Caco-2 (cell line): ENCODE measurements at regions not wholly inside any gene's neighbourhood (a gene's known extent, or its start where the extent isn't known, plus 50 kb on each side); places are given as distances from the start of the nearest gene placed in this dataset.

Experiments used
- BruUV-seq: library from RNA; stranded (reverse); fragments of 400-500 nt; replicated peaks from 2 replicates; lab custom pipeline; 2021; lab: Mats Ljungman, UMichigan
- CTCF ChIA-PET: fragments of 300-600 bp; sonication (Branson Sonifier 250); formaldehyde crosslinking; loops from one replicate; lab custom pipeline; 2022; ENCODE audit warnings: antibody characterized with exemption; lab: Charles Lee
- POLR2A ChIA-PET: fragments of 300-600 bp; sonication (Branson Sonifier 250); formaldehyde crosslinking; loops from one replicate; lab custom pipeline; 2022; ENCODE audit warnings: antibody characterized with exemption; lab: Charles Lee
- DNase-seq, 2 experiments: peaks; one replicate each; pipeline versions ENCODE4 v3.0.0 to v3.0.0-alpha.2; 2020 to 2022
- H3K27me3 ChIP-seq: replicated peaks from 2 replicates; pipeline ENCODE4 v1.6.0; 2011; ENCODE audit warnings: low read length; ENCODE audit not compliant: control insufficient read depth, insufficient read depth
- H3K36me3 ChIP-seq: 2 replicates; pipeline ENCODE4 v1.5.1; 2011; ENCODE audit warnings: low read length; ENCODE audit not compliant: control insufficient read depth, insufficient read depth
- H3K4me1 ChIP-seq: fragments of 250-450 bp; sonication (Bioruptor Pico); 2 replicates; pipeline ENCODE4 v1.5.1; 2020; ENCODE audit warnings: mild to moderate bottlenecking
- H3K4me3 ChIP-seq: 2 replicates; pipeline ENCODE4 v1.5.1; 2011; ENCODE audit warnings: low read depth, mild to moderate bottlenecking, control low read depth, low read length
- H3K9me3 ChIP-seq: fragments of 250-450 bp; sonication (Bioruptor Pico); 2 replicates; pipeline ENCODE4 v1.5.1; 2020; ENCODE audit warnings: mild to moderate bottlenecking, moderate library complexity
- H3K27ac Mint-ChIP-seq: one replicate; pipeline ENCODE4 v1.8.0; 2022; ENCODE audit warnings: mixed read lengths; ENCODE audit not compliant: unreplicated experiment
- H3K27me3 Mint-ChIP-seq: one replicate; pipeline ENCODE4 v1.8.0; 2022; ENCODE audit warnings: mixed read lengths; ENCODE audit not compliant: insufficient read depth, unreplicated experiment
- H3K36me3 Mint-ChIP-seq: one replicate; pipeline ENCODE4 v1.8.0; 2022; ENCODE audit warnings: mild to moderate bottlenecking, mixed read lengths; ENCODE audit not compliant: insufficient read depth, unreplicated experiment
- H3K4me1 Mint-ChIP-seq: one replicate; pipeline ENCODE4 v1.8.0; 2022; ENCODE audit warnings: low read depth, mixed read lengths; ENCODE audit not compliant: unreplicated experiment
- H3K4me3 Mint-ChIP-seq: one replicate; pipeline ENCODE4 v1.8.0; 2022; ENCODE audit warnings: mild to moderate bottlenecking, moderate library complexity, mixed read lengths; ENCODE audit not compliant: unreplicated experiment
- H3K9me3 Mint-ChIP-seq: one replicate; pipeline ENCODE4 v1.8.0; 2022; ENCODE audit warnings: mixed read lengths; ENCODE audit not compliant: unreplicated experiment
- CTCF ChIP-seq, 2 experiments: fragments of 200-600 bp in 1 of 2; IDR thresholded peaks; 1 replicate in 1 of 2; 2 replicates in 1 of 2; pipeline versions ENCODE4 v1.5.1 to v1.8.0; 2011 to 2022; ENCODE audit warnings: antibody characterized with exemption in 1 of 2, control low read depth in 1 of 2, inconsistent platforms in 1 of 2, low read depth in 1 of 2, low read length in 1 of 2, mild to moderate bottlenecking in 1 of 2, moderate library complexity in 1 of 2; ENCODE audit not compliant: insufficient read depth in 1 of 2, severe bottlenecking in 1 of 2, unreplicated experiment in 1 of 2
- intact Hi-C: fragments of 100-400 bp; cut with micrococcal nuclease; formaldehyde crosslinking; loops from one replicate; pipeline ENCODE4 v1.10.0; 2022; ENCODE audit not compliant: unreplicated experiment

GRCh38 chr18:34311468-34311867, 86.8 kb upstream of the NOL4 start:
- H3K9me3 Mint-ChIP-seq, result no peaks in the 10 kb centered on the region
- H3K36me3 Mint-ChIP-seq, result peaks cover 6% of the 10 kb centered on the region
- intact Hi-C loops, result no loop called here
- no peaks in the 10 kb centered on the region for H3K27me3 ChIP-seq
- H3K4me1 ChIP-seq, result no peaks in the 10 kb centered on the region
- no peak overlapping the region for H3K4me3 ChIP-seq
- no peak for DNase-seq
- H3K27ac Mint-ChIP-seq, result no peak overlapping the region
- ChIA-PET POLR2A (no interaction called here), CTCF (no interaction called here)
- no peaks in the 10 kb centered on the region for H3K4me1 Mint-ChIP-seq
- no peaks in the 10 kb centered on the region for H3K36me3 ChIP-seq
- H3K4me3 Mint-ChIP-seq, result no peak overlapping the region
- no peaks in the 10 kb centered on the region for H3K27me3 Mint-ChIP-seq
- no peaks in the 10 kb centered on the region for H3K9me3 ChIP-seq
- no TSS peak for BruUV-seq
- no peak for TF ChIP-seq CTCF (IDR thresholded peaks at IDR 0.05; ENCODE audit: insufficient read depth in 1 of 2, low read depth in 1 of 2, low read length in 1 of 2, severe bottlenecking in 1 of 2, unreplicated experiment in 1 of 2)

- no peaks in the 10 kb centered on the region for H3K4me1 ChIP-seq
- no TSS peak for BruUV-seq
- no peak overlapping the region for H3K27ac Mint-ChIP-seq
- H3K27me3 Mint-ChIP-seq, result peaks cover 3% of the 10 kb centered on the region
- H3K9me3 Mint-ChIP-seq, result no peaks in the 10 kb centered on the region
- TF ChIP-seq CTCF (IDR thresholded peaks at IDR 0.05; ENCODE audit: insufficient read depth in 1 of 2, low read depth in 1 of 2, low read length in 1 of 2, severe bottlenecking in 1 of 2, unreplicated experiment in 1 of 2), result no peak
- H3K9me3 ChIP-seq, result no peaks in the 10 kb centered on the region
- intact Hi-C loops, result no loop called here
- no peaks in the 10 kb centered on the region for H3K36me3 ChIP-seq
- no peak overlapping the region for H3K4me3 Mint-ChIP-seq
- ChIA-PET CTCF (no interaction called here), POLR2A (no interaction called here)
- no peak overlapping the region for H3K4me3 ChIP-seq
- H3K27me3 ChIP-seq, result no peaks in the 10 kb centered on the region
- no peaks in the 10 kb centered on the region for H3K4me1 Mint-ChIP-seq
- no peak for DNase-seq
- no peaks in the 10 kb centered on the region for H3K36me3 Mint-ChIP-seq
These were observed 90.1 kb upstream of the NOL4 start for GRCh38 chr18:34314847-34315246.

- no peaks in the 10 kb centered on the region for H3K4me1 Mint-ChIP-seq
- peaks cover 3% of the 10 kb centered on the region for H3K27me3 Mint-ChIP-seq
- DNase-seq, result no peak
- no peak overlapping the region for H3K4me3 Mint-ChIP-seq
- no peak overlapping the region for H3K4me3 ChIP-seq
- no peaks in the 10 kb centered on the region for H3K9me3 Mint-ChIP-seq
- intact Hi-C loops, result no loop called here
- CTCF ChIA-PET, result no interaction called here
- H3K36me3 Mint-ChIP-seq, result no peaks in the 10 kb centered on the region
- H3K9me3 ChIP-seq, result no peaks in the 10 kb centered on the region
- no peaks in the 10 kb centered on the region for H3K4me1 ChIP-seq
- no peak overlapping the region for H3K27ac Mint-ChIP-seq
- TF ChIP-seq CTCF (IDR thresholded peaks at IDR 0.05; ENCODE audit: insufficient read depth in 1 of 2, low read depth in 1 of 2, low read length in 1 of 2, severe bottlenecking in 1 of 2, unreplicated experiment in 1 of 2), result no peak
- POLR2A ChIA-PET, result no interaction called here
- no peaks in the 10 kb centered on the region for H3K36me3 ChIP-seq
- no TSS peak for BruUV-seq
- H3K27me3 ChIP-seq, result no peaks in the 10 kb centered on the region
These were observed 91.1 kb upstream of the NOL4 start for GRCh38 chr18:34315591-34316352.
